ENCODE measurements at regions not wholly inside any gene's neighbourhood (a gene's known extent, or its start where the extent isn't known, plus 50 kb on each side); places are given as distances from the start of the nearest gene placed in this dataset.

DNA sequence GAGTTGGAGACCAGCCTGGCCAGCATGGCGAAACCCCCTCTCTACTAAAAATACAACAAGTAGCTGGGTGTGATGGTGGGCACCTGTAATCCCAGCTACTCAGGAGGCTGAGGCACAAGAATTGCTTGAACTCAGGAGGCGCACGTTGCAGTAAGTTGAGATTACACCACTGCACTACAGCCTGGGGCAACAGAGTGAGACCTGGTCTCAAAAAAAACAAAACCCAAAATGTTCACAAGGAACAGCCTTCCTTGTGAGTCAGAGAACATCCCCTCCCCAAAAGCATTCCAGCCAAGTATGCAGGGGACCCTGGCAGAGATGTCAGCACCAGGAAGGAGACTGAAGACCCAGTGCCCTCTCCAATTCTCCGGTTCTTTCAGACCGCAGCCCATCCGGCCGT lies 314.9 kb upstream of the TSHZ3 start:
- no peak for DNase-seq (ENCODE audit: low spot score)

DNA sequence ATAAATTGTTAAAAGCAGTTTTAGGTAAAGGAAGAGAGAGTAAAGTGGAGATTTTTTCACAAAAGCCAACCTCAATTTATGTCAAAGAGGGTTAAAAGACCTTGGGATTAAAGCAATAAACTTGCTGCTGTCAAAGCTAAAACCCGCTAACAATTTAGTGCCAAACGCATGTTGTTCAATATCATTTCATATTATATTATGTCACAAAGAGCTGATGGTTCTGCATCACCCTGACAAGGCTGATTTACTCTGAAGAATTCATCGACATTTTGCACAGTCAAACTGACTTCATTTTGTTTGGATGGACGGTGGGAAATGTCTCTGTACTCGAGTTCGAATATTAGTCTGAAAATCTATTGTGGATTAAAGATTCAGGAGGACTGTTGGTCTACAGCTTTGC lies 315.8 kb upstream of the TSHZ3 start:
- no peak for DNase-seq (ENCODE audit: low spot score)

DNA sequence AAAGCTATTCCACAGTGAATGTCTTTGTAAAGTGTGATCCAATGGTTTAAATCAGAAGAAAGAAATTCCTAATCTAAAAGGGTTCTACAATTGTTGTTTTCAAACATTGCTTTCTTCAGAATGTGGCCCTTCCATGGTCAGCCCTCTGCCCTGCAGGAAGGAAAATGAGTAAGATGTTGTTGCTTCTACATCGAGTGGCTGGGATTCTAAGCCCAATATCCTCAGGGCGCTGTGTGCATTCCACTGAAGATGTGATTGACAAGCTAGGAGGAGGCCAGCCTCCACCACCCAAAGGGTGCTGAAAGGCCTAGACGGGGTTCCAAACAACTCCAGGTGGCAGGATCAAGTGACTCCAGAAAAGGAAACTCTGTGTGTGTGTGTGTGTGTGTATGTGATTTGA lies 316.9 kb upstream of the TSHZ3 start:
- DNase-seq (ENCODE audit: low spot score) = no peak

DNA sequence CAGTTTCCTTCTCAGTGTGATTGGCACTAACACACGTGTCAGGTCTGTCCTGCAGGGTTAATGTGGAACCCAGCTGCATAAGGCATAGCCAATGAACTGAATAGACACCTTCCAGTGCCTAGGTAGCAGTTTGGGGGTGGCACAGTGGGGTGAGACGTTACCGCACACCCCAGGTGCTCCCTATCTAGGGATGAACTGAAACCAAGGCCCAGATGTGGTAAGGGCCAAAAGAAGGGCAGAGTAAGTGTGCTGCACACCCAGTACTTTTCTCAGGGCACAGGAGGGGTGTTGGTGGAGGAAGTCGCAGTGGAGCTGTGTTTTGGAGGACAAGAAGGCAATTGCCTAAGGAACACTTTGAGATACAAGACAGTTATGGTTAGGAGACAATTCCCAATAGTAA lies 317.9 kb upstream of the TSHZ3 start:
- no peak for DNase-seq (ENCODE audit: low spot score)

DNA sequence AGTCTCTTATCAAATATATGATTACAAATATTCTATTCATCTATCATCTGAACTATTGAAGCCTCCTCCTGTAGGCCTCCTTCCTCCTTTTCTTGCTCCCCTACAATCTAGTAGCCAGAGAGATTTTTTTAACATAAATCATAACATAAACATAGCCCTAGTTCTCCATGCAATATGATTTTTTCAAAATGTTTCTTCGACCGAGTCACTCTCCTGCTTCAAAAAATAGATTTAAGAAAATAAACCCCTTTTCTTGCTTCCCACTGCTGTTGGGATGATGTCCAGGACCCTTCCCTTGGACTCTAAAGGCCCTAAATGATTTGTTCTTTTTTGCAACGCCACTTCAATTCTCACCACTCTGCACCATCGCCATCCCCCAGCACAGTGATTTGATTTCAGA lies 319.7 kb upstream of the TSHZ3 start:
- DNase-seq (ENCODE audit: low spot score) = no peak

DNA sequence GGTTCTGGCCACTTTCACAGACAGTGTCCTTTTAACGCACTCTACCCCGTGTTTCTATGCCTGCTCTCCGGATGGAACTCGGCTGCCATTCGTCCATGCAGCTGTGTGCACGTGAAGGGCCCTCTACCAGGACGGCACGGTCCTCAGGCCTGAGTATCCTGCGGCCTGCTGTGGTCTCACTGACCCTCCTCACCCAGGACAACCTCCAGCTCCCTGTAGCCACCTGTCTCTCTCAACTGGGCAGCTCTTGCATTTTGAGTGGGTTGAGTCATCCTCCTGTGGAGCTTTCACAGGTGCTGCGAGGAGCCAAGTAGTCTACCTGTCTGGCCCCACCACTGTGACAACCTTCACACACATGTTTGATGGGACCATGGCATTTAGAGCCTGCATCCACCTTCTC lies 321.7 kb upstream of the TSHZ3 start:
- DNase-seq (ENCODE audit: low spot score) = no peak

DNA sequence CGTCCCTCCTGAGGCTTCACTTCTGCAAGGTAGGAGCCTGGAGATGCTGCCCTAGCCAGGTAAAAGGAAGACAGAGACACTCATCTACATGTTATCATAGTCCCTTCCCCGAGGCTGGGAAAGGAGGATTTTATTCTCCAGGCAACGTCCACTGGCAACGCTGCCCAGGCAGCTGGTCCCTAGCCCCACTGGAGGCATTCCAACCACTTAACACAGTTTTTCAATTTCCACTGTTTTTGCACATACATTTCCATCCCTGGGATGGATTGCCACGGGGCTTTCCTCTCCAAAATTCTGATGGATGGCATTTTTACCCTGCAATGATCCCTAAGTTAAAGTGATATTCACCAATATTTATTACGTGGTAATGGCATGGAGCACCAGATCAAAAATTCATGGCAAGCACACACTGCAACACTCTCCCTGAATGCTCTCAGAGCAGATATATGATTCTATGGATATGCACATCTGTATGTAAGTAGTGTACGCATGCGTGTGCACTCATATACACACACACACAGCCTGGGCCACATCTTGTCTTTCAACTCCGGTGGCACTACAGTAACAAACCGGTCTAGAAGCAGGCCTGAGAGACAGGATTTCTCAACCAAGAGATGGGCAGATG lies 322.3 kb upstream of the TSHZ3 start:
- no peak for DNase-seq (ENCODE audit: low spot score)

DNA sequence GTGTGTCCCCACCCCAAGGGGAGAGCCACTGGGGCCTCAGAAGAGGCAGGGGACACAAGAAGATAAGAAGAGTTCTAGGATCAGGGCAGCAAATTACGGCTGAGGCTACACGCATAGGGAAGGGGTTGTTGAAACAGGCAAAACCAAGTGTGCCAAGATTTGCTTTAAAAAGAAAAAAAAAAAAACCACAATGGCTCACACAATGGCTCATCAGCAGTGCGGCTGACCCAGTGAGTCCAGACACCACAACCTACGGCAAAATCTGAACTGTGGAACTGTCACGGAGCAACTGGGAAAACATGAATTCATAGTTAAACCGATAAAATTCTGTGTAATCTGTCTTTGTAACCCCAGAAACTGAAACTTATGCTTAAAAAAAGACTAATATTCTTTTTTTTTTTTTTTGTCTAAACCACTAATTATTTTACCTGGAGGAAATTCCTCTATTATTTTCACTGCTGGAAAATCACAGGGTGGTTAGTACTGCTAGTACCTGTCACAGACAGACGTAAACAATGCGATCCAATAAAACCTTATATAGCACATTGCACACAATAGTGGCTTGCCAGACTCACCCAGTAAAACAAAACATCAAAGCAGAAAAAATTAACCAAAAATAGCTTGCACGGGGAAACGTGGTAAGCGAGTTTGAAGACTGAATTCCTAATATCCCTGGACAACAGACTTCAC lies 325.4 kb upstream of the TSHZ3 start:
- peak; percentile 80 for DNase-seq (ENCODE audit: low spot score)

DNA sequence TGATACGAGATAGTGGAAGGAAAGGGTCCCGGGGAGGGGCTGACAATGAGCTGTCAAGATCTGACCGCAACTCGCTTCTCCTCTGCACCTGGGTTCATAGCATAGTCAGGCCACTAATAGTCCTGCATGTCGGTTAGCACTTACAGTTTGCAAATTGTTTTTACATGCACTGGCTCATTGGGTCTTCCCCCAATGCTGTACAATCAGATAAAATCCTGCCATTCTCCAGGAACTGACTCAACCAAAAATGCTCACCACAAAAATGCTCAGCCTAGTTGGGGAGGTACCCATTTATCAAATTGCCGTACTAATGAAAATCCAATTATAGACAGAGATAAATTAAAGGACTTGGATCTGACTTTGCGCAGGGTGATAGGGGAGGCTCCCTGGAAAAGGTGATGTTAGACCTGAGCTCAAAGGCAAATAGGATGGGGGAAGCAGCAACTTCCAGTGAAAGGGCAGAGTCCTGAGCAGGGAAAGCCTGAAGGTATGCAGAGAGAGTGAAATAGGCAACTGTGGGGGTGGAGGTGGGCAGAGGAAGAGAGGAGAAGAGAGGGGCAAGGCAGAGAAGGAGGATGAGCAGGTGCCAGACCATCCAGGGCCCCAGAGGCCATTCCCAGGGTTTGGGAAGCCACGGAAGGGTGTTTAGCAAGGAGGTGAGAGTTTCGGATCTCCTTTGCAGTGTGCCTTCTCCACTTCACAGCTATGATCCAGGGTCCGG lies 326.1 kb upstream of the TSHZ3 start:
- DNase-seq (ENCODE audit: low spot score) = no peak

DNA sequence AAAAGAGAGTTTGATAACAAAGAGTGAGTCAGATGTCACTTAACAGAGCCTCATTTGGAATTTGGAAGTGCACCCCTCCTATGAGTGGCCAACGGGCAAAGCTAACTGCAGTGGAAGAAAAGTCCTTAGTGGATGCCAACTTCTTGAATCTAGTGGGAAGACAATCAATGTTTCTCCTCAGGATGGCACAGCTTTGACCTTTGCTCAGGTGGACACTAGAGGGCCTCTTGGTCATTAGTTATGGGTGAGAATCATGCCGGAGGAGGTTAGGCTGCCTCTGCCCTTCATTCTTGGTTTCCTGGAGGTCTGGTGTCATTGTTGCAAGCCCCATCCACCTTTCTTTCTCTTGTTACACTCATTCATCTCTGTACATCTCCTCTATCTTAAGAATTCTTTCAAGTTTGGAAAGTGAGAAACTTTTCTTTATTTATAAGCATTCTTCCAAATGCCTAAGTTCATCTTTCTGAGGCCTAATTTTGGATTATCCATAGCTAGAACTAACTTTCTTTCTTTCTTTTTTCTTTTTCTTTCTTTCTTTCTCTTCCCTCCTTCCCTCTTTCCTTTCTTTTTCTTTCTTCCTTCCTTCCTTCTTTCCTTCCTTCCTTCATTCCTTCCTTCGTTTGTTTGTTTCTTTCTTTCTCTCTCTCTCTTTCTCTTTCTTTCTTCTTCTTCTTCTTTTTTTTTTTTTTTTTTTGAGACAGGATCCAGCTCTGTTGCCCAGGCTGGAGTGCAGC lies 327.2 kb upstream of the TSHZ3 start:
- peak; percentile 31 for DNase-seq (ENCODE audit: low spot score)

DNA sequence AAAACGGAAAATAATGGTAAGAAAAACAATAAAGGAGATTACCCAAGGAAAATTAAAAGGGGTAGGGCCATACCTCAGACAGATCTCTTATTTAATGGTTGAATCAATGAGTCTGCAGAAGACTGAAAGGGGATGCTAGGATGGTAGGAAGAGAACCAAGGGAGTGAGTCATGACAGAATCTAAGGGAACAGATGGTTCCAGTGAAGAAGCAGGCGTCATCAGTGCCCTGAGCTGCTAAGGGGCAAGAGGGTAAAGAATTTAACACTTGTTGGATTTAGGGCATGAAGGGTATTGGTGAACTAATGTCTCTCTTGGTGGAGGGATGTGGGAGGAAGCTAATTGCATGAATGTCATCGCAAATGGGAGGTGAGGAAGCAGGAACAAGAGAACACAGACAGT lies 329.2 kb upstream of the TSHZ3 start:
- DNase-seq (ENCODE audit: low spot score) = no peak

DNA sequence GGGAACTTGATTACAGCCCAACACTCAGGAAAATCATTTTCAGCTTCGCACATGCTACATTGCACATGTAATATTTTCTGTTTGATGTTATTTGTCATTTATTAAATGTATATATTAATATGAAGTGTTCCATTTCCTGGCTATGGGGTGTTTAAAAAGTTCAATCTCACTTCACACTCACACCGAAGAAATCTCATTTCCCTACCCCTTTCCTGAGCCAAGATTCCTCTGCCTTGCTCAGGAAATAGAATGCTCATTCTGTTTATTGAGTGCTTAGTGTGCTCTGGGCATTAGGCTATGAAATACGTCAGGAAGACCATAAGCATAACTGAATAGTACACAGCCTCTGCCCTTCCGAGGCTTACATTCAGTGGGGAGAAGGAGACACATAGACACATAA lies 331.9 kb upstream of the TSHZ3 start:
- no peak for DNase-seq (ENCODE audit: low spot score)

DNA sequence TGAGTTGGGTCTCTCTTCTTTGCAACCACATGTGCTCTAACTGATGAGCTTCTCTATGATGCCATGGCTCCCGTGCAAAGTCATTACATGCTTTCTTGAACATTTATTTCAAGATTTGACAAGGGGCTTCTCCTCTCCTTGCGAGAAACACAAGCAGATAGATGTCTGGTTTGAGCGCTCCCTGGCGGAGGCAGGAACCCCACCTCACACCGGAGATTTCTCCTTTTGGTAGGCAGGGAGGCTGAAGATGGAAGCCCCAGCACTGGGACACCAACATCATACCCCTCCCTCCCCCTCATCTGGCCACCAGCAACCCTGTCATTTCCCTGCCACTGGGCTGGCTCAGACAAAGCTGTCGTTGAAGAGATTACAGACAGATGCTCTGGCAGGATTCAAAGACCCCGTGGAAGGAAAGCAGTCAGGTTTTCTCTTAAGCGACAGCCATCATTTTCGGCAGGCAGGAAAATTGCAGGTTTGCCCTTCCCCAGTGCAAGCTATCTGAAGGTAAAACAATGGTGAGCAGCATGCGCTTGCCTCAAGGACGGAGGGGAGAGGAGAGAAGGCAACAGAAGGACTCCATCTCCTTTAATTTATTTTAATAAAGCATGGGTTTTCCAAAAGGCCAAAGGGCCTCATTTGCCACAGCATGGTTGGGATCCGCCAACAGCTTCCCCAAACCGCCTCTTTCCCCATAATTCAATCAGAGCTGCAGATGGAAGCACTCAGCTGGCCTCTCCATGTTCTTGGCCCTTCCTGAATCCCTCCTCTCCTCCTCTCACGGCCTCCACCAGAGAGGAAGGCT lies 344.1 kb upstream of the TSHZ3 start:
- no peak for DNase-seq (ENCODE audit: low spot score)

DNA sequence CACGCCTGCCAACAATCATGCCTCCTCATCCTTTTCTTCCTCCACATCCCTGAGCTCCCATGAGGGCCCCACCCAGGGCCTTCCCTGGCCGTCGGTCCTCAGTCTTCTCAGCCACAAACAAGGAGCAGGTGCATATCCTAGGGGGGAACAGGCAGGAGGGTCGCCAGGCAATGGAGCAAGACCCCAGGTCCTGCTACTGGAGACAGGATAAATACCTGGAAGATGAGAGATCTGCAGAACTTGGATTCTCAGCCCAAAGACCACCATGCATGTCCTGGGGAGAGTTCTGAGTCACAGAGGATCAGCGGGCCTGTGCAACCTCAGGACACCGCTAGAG lies 344.7 kb upstream of the TSHZ3 start:
- no peak for DNase-seq (ENCODE audit: low spot score)

DNA sequence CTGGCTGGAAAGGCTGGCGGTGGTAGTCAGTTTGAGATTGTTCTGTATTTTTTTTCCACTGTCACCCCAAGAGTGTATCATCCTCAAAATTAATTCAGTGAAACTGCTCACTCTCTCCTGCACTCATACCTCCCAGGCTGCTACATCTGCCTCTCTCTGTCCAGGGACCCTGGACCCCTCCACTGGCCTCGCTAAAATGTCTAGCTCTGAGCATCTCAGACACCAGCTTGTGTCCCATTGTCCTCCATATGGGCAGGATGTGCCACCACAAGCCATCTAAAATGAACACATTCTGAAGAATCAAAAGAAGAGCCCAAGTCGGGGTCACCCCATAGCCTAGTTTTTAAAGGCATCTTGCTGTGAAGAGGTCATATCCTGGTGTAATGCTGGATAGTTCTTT lies 345.5 kb upstream of the TSHZ3 start:
- no peak for DNase-seq (ENCODE audit: low spot score)

DNA sequence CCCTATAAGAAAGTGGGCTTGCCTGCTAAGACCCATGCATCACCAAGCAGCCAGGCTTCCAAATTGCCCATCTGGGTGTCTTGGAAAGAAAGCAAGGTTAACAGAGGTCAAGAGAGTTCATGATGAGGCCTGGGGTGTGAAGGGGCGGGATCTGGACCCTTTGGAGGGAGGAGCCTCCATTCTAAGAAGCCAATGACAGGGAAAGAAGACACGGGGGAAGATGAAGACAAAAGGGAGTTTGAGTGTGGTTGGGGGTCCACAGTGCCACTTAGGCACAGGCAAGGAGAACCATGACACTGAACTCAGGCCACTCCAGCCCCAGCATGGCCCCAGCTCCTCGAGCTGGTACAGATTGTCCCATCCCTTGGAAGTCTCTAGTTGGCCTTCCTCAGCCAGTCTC lies 350.2 kb upstream of the TSHZ3 start:
- DNase-seq (ENCODE audit: low spot score) = no peak

DNA sequence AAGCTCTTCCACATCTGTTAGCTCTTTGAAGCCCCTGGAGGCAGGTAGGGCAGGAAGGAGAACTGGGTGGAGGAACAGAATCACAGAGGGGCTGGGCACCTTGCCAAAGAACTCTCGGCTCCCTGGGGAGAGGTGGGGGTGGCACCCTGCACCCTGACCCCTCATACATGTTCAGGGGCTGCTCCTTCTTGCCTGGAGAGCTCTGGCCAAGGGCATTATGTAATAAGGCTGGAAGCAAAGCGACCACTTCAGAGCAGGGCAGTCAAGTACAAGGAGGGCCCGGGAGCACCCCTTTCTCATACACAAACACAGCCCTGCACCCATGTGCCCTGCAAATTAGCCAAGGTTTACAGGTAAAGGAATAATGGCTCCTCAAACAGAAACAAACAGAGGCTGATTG lies 351.9 kb upstream of the TSHZ3 start:
- no peak for DNase-seq (ENCODE audit: low spot score)

DNA sequence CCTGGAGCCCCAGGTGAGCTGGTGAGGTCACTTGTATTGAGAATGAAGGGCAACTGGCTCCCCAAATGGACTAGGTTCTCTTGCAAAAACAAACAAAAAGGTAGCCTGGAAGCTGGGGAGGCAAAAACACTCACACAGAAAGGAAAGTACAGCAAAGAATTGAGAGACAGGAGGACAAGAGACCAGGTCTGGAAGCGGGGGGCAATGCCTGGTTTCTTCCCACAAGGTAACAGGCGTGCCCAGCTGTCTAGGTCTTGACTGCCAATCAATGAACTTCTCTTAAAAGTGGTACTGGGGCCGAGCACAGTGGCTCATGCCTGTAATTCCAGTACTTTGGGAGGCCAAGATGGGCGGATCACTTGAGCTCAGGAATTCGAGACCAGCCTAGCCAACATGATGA lies 356.4 kb upstream of the TSHZ3 start:
- DNase-seq (ENCODE audit: low spot score) = no peak

DNA sequence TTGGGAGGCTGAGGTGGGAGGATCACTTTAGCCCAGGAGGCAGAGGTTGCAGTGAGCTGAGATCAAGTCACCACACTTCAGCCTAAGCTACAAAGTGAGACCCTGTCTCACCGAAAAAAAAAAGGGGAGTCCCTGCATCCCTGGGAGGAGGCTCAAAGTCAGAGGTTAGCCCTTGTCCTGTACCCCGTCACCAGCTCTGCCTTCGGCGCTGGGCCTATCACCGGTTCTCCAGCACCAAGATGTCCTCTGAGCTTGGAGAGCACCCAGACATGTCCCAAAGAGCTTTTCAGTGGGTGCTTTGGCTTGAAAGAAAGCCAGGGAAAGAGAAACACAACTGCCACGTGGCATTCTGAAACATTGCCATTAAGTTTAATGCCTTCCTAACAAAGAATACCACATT lies 356.9 kb upstream of the TSHZ3 start:
- no peak for DNase-seq (ENCODE audit: low spot score)

DNA sequence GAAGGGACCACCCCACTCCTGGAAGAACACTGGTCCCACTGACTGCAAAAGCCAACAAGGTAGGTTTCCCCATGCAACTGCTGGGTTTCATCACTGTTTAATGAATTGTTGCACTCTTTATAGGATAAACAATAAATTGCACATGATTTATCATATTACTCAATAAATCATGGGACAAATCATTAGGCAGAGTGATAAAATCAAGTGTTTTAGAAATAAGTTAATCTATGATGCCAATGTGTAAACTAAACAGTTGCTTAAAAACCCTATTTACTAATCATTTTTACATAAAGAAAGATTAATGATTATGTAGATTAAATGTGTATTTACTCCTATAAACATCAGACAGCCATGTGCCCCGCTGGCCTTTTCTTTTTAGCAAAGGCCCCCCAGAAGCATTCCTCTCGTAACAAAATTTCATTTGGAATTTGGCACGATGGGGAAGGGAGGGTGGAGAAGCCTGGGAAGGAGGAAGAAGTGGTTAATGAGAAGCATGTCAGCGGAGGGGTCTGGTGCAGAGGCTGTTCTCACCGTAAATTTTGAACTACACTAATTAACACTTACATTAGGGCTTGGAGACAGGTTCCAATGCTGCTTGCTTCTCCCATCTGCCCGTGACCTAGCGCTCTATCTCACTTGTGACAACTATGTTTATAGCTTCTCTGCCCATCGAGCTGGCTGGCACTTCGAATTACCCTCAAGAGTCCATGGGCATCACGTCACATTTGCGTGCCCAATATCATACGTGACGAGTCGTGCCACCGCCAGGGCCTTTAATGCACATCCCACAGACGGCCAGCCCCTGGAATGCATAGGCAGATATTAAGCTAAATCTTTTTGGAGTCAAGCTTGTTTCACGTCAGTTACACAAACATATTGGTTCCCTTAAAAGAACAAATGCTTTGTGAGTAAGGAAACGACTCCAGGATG lies 357.7 kb upstream of the TSHZ3 start:
- no peak for DNase-seq (ENCODE audit: low spot score)

DNA sequence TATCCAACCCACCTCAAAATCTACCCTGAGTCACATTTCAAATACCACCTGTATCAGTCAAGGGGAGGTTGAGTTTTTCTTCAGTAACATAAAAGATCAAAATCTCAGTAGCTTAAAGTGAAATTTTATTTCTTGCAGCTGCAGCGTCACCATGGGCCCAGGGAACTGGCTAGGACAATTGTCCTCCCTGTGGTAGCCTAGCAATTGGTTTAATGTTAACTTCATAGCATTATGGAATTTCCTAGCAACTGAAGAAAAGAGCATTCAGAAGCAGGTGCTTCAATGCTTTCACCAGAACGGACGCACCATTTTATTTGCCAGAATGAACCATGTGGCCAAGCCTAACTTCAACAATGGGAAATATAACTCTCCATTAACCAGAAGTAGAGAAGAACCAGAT lies 359.3 kb upstream of the TSHZ3 start:
- DNase-seq (ENCODE audit: low spot score) = no peak
